Activated CD8-positive, alpha-beta T cell treated with anti-CD3 and anti-CD28 coated beads for 36 hours (primary cell): ENCODE measurements at regions not wholly inside any gene's neighbourhood (a gene's known extent, or its start where the extent isn't known, plus 50 kb on each side); places are given as distances from the start of the nearest gene placed in this dataset.

ENCODE experiments used
- ATAC-seq: fragments of 200-7000 bp; cut with Tn5 transposase; one replicate; pipeline ENCODE4 v1.10.0; 2021; ENCODE audit warnings: mild to moderate bottlenecking, moderate library complexity
- CTCF ChIA-PET: fragments of 350-600 bp; sonication (Branson Sonifier 250); formaldehyde crosslinking; loops from one replicate; lab custom pipeline; 2021; ENCODE audit warnings: antibody characterized with exemption; lab: Charles Lee
- POLR2A ChIA-PET: fragments of 350-600 bp; sonication (Branson Sonifier 250); formaldehyde crosslinking; loops from one replicate; lab custom pipeline; 2021; ENCODE audit warnings: antibody characterized with exemption; lab: Charles Lee
- DNase-seq: peaks from one replicate; pipeline ENCODE4 v3.0.0-alpha.2; 2020
- H3K27ac Mint-ChIP-seq: one replicate; pipeline ENCODE4 v1.8.0; 2021; ENCODE audit warnings: mild to moderate bottlenecking, mixed read lengths
- H3K27me3 Mint-ChIP-seq: one replicate; pipeline ENCODE4 v1.8.0; 2021; ENCODE audit warnings: mixed read lengths
- H3K36me3 Mint-ChIP-seq: one replicate; pipeline ENCODE4 v1.8.0; 2021; ENCODE audit warnings: low read depth, mixed read lengths
- H3K4me1 Mint-ChIP-seq: one replicate; pipeline ENCODE4 v1.8.0; 2021; ENCODE audit warnings: low read depth, mixed read lengths
- H3K4me3 Mint-ChIP-seq: one replicate; pipeline ENCODE4 v1.8.0; 2021; ENCODE audit warnings: mild to moderate bottlenecking, moderate library complexity, mixed read lengths
- H3K9me3 Mint-ChIP-seq: one replicate; pipeline ENCODE4 v1.8.0; 2021; ENCODE audit warnings: mixed read lengths
- intact Hi-C: fragments of 100-400 bp; cut with micrococcal nuclease; formaldehyde crosslinking; loops from one replicate; pipeline ENCODE4 v1.10.0; 2022
- TF ChIP-seq, protein P1 (sequence below): fragments of 200-600 bp; IDR thresholded peaks from one replicate; pipeline ENCODE4 v1.8.0; 2022; ENCODE audit warnings: antibody characterized with exemption, mild to moderate bottlenecking

DNA sequence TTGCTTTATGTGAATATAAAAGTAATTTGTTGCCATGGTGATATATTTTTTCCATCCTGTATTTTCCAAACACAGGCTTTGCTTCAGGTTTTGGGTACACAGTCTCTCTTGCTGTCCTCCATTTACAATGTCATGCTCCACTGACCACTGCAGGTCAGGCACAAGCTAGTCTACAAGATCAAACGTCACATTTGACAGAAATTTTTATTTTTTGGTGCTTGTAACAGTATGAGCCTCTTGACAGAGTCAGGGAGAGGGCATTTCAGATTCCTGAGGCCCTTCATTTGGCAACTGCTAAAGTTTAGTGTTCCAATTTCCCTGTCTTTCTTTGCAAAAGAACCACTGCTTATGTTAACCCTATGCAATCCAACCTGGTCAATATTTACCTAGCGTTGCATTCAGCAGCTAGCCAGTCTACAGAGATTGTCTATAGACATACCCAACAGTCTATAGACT lies 175.0 kb downstream of the RFC3 start:
- H3K4me3 Mint-ChIP-seq = no peak overlapping the region
- ATAC-seq (no peak), DNase-seq (no peak)
- H3K4me1 Mint-ChIP-seq = no peaks in the 10 kb centered on the region
- H3K27ac Mint-ChIP-seq = no peak overlapping the region
- CTCF ChIA-PET = no interaction called here
- POLR2A ChIA-PET = no interaction called here
- H3K9me3 Mint-ChIP-seq = peaks cover 2% of the 10 kb centered on the region
- intact Hi-C loops = no loop called here
- peaks cover 2% of the 10 kb centered on the region for H3K27me3 Mint-ChIP-seq
- no peaks in the 10 kb centered on the region for H3K36me3 Mint-ChIP-seq
- TF ChIP-seq, protein P1, sequence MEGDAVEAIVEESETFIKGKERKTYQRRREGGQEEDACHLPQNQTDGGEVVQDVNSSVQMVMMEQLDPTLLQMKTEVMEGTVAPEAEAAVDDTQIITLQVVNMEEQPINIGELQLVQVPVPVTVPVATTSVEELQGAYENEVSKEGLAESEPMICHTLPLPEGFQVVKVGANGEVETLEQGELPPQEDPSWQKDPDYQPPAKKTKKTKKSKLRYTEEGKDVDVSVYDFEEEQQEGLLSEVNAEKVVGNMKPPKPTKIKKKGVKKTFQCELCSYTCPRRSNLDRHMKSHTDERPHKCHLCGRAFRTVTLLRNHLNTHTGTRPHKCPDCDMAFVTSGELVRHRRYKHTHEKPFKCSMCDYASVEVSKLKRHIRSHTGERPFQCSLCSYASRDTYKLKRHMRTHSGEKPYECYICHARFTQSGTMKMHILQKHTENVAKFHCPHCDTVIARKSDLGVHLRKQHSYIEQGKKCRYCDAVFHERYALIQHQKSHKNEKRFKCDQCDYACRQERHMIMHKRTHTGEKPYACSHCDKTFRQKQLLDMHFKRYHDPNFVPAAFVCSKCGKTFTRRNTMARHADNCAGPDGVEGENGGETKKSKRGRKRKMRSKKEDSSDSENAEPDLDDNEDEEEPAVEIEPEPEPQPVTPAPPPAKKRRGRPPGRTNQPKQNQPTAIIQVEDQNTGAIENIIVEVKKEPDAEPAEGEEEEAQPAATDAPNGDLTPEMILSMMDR = no peak

DNA sequence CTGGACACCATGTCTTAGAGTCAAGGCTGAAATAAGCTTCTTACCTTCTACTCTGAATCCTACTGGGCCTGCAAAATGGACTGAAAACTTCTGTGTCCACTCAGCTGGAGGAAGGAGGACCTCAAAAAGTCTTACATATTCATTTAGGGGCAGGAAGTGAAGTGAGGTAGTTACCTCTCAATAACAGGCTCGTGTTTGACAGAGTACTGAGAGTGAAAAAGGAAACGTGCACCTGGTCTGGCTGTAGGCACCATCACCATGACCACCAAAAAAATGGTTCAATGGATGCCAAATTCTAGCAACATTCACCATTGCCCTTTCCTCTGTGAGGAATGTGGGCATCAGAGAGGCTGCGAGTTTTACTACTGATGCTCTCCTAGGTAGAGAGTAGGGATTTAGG lies 176.2 kb downstream of the RFC3 start:
- H3K27me3 Mint-ChIP-seq = peaks cover 2% of the 10 kb centered on the region
- ATAC-seq = no peak
- DNase-seq = no peak
- TF ChIP-seq, protein P1 = no peak
- H3K27ac Mint-ChIP-seq = no peak overlapping the region
- CTCF ChIA-PET = no interaction called here
- no peaks in the 10 kb centered on the region for H3K36me3 Mint-ChIP-seq
- intact Hi-C loops = no loop called here
- peaks cover 2% of the 10 kb centered on the region for H3K9me3 Mint-ChIP-seq
- POLR2A ChIA-PET = no interaction called here
- H3K4me3 Mint-ChIP-seq = no peak overlapping the region
- no peaks in the 10 kb centered on the region for H3K4me1 Mint-ChIP-seq

DNA sequence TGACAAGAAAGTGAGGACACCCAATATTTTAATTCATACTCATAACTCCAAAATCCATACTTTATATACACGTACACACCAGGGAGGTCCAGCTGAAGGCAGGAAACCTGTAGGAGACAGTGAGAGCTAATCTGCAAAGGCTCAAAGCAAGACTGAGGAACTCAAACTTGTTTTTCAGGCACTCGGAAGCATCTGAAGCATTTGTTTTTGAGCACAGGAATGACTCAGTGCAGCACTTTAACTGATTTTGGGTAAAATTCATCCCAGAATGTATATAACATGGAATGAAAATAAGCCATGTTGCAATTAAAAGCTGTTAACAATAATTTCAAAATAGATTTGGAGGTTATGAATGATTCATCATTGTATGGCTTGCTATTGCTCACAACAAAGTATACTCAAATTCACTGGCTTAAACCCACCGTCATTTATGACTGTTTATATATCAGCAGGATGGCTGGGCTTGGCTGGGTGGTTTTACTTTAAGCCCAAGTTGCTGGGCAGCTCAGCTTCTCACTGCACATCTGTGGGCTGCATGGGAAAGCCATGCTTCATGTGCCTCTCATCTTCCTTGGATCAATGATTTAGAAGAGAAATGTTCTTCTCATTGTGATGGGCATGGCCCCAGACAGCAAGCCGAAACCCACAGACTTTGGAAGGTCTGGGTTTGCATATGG lies 177.0 kb downstream of the RFC3 start:
- Mint-ChIP-seq H3K36me3 (no peaks in the 10 kb centered on the region), H3K27ac (no peak overlapping the region), H3K4me1 (no peaks in the 10 kb centered on the region), H3K4me3 (no peak overlapping the region), H3K27me3 (peaks cover 2% of the 10 kb centered on the region), H3K9me3 (peaks cover 2% of the 10 kb centered on the region)
- intact Hi-C loops = no loop called here
- TF ChIP-seq, protein P1 = no peak
- DNase-seq (no peak), ATAC-seq (no peak)
- ChIA-PET POLR2A (no interaction called here), CTCF (no interaction called here)

DNA sequence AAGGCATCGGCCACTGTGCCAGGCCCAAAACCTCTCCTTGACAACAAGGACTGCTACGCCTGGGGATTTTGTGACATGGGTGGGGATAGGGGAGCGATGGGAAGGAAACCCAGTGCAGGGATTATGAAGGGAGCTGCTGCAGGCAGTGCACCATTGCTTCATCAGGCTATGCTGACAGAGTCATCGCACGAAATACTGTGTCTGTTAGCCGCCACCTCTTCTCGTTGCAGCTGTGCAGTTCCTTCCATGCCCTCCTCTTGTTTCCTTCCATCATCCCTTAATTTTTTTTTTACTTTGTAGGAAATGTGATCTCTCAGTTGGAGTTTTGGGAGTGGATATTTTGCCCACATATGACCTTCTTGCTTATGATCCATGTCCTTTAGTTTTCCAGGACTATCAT lies 178.7 kb downstream of the RFC3 start:
- Mint-ChIP-seq H3K27ac (no peak overlapping the region), H3K27me3 (peaks cover 2% of the 10 kb centered on the region), H3K9me3 (no peaks in the 10 kb centered on the region), H3K4me1 (no peaks in the 10 kb centered on the region), H3K4me3 (no peak overlapping the region), H3K36me3 (no peaks in the 10 kb centered on the region)
- intact Hi-C loops = no loop called here
- DNase-seq (no peak), ATAC-seq (no peak)
- TF ChIP-seq, protein P1 = no peak
- ChIA-PET CTCF (no interaction called here), POLR2A (no interaction called here)

DNA sequence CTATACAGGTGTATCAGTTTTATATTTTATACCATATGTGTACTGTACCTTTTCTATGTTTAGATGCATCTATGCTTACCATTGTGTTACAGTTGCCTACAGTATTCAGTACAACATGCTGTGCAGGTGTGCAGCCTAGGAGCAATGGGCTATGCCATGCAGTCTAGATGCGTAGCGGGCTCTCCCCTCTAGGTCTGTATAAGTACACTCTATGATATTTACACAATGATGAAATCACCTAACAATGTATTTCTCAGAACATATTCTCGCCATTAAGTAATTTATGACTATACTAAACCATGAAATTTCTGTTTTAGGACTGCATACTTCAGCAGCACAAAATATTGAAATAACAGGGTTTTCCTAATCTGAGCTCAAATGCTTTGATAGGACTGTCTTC lies 179.6 kb downstream of the RFC3 start:
- intact Hi-C loops = no loop called here
- Mint-ChIP-seq H3K36me3 (no peaks in the 10 kb centered on the region), H3K27ac (no peak overlapping the region)

More for the DNA sequence above, 179.6 kb downstream of the RFC3 start:
- TF ChIP-seq, protein P1 = no peak
- ChIA-PET CTCF (interaction anchor here (0.6 kb wide), 1 partner anchor 652 kb away, joined by 3 read pairs; no protein-coding TSS in a partner anchor), POLR2A (no interaction called here)
- ATAC-seq (no peak), DNase-seq (no peak)
- Mint-ChIP-seq H3K4me3 (no peak overlapping the region), H3K4me1 (no peaks in the 10 kb centered on the region), H3K27me3 (peaks cover 2% of the 10 kb centered on the region), H3K9me3 (no peaks in the 10 kb centered on the region)
